ENCODE measurements at regions not wholly inside any gene's neighbourhood (a gene's known extent, or its start where the extent isn't known, plus 50 kb on each side); places are given as distances from the start of the nearest gene placed in this dataset.

- Histone ChIP-seq H3K4me1 (replicated peaks in 1 of 2; ENCODE audit: control insufficient read depth in 2 of 2, insufficient read depth in 2 of 2, low read length in 2 of 2) (no peaks in the 10 kb centered on the region), H3K9me1 (ENCODE audit: control insufficient read depth, insufficient read depth, low read length) (no peaks in the 10 kb centered on the region), H2AFZ (ENCODE audit: low read depth, low read length) (no peak overlapping the region), H3K4me3 (no peak overlapping the region), H3K27ac (ENCODE audit: extremely low read depth, low read depth, low read length) (no peak overlapping the region), H3K9me3 (replicated peaks; ENCODE audit: control insufficient read depth, insufficient read depth, low read depth, low read length) (no peaks in the 10 kb centered on the region), H3K4me2 (ENCODE audit: insufficient read depth, low read length) (no peak overlapping the region), H3K9ac (ENCODE audit: insufficient read depth in 1 of 2, low read depth in 2 of 2, low read length in 2 of 2) (no peak overlapping the region), H3K27me3 (ENCODE audit: control insufficient read depth in 2 of 2, insufficient read depth in 2 of 2, low read length in 2 of 2) (no peaks in the 10 kb centered on the region), H3K79me2 (ENCODE audit: control insufficient read depth, insufficient read depth, low read length) (no peaks in the 10 kb centered on the region), H4K20me1 (replicated peaks; ENCODE audit: control insufficient read depth, insufficient read depth, low read length) (no peaks in the 10 kb centered on the region), H3K36me3 (ENCODE audit: control insufficient read depth, insufficient read depth, low read length) (no peaks in the 10 kb centered on the region)
- 0% methylated on average over 3 of the region's 3 CpGs for WGBS (ENCODE audit: insufficient coverage, low coverage, missing lambda C conversion rate)
- ChIA-PET CTCF (ENCODE audit: low intra/inter-chr PET ratio) (no interaction called here), POLR2A (no interaction called here)
- no TSS peak for BruUV-seq (replicated peaks)
- intact Hi-C loops (cut with micrococcal nuclease) = no loop called here
- DNase-seq (ENCODE audit: extremely low read depth in 1 of 4, low spot score in 3 of 4) (no peak), ATAC-seq (no peak), FAIRE-seq (no peak)
- in situ Hi-C loops (cut with MboI) = no loop called here
- no peak for TF ChIP-seq ARID2 (IDR thresholded peaks at IDR 0.05)
- TF ChIP-seq ZHX1 (conservative IDR thresholded peaks at IDR 0.05; ENCODE audit: low read length) = no peak
- TF ChIP-seq ZNF263 (CRISPR knock-in tag; IDR thresholded peaks at IDR 0.05; ENCODE audit: borderline replicate concordance) = no peak
- TF ChIP-seq ZNF311 (CRISPR knock-in tag; IDR thresholded peaks at IDR 0.05) = no peak
- TF ChIP-seq E4F1 (CRISPR knock-in tag; IDR thresholded peaks at IDR 0.05; ENCODE audit: borderline replicate concordance) = no peak
- TF ChIP-seq SMAD2 (IDR thresholded peaks at IDR 0.05; ENCODE audit: low read depth, low read length) = no peak
- no peak for TF ChIP-seq BHLHE40 (IDR thresholded peaks at IDR 0.05; ENCODE audit: low read length)
- no peak for TF ChIP-seq BCL6 (CRISPR knock-in tag; IDR thresholded peaks at IDR 0.05)
- TF ChIP-seq SOX6 (IDR thresholded peaks at IDR 0.05) = no peak
- no peak for TF ChIP-seq ZNF57 (CRISPR knock-in tag; IDR thresholded peaks at IDR 0.05)
- no peak for TF ChIP-seq CAMTA2 (CRISPR knock-in tag; conservative IDR thresholded peaks at IDR 0.05)
- no peak for TF ChIP-seq SREBF1 (IDR thresholded peaks at IDR 0.05; ENCODE audit: borderline replicate concordance, low read depth, low read length)
- no peak for TF ChIP-seq MAX (CRISPR knock-in tag; IDR thresholded peaks at IDR 0.05)
- no peak for TF ChIP-seq ZNF639 (CRISPR knock-in tag; conservative IDR thresholded peaks at IDR 0.05 in 1 of 2, IDR thresholded peaks at IDR 0.05 in 1 of 2)
- no peak for TF ChIP-seq SMARCC2 (IDR thresholded peaks at IDR 0.05; ENCODE audit: low read depth)
- TF ChIP-seq HNRNPH1 (optimal IDR thresholded peaks at IDR 0.05; ENCODE audit: low read depth, low read length) = no peak
- TF ChIP-seq MCM5 (IDR thresholded peaks at IDR 0.05; ENCODE audit: low read depth) = no peak
- TF ChIP-seq MTF1 (CRISPR knock-in tag; IDR thresholded peaks at IDR 0.05; ENCODE audit: borderline replicate concordance) = no peak
These were observed 158.6 kb upstream of the THUMPD2 start for GRCh38 chr2:39937621-39938020.
